GM12891 (cell line): ENCODE measurements at regions not wholly inside any gene's neighbourhood (a gene's known extent, or its start where the extent isn't known, plus 50 kb on each side); places are given as distances from the start of the nearest gene placed in this dataset.

Source experiments
- POLR2A ChIP-seq: IDR thresholded peaks from 2 replicates; pipeline ENCODE4 v1.6.1; 2011; ENCODE audit warnings: low read depth, low read length, control low read depth
- SPI1 ChIP-seq: IDR thresholded peaks from 2 replicates; pipeline ENCODE4 v1.6.1; 2011; ENCODE audit warnings: low read depth, low read length, control low read depth
- TAF1 ChIP-seq: IDR thresholded peaks from 2 replicates; pipeline ENCODE4 v1.6.1; 2011; ENCODE audit warnings: low read depth, low read length, control low read depth

- TF ChIP-seq POLR2A: no peak
- no peak for TF ChIP-seq TAF1
- TF ChIP-seq SPI1: no peak
Observed at GRCh38 chr2:196278491-196278911, 107.1 kb upstream of the STK17B start.
